Psoas muscle (tissue), 7 donors: ENCODE measurements at regions not wholly inside any gene's neighbourhood (a gene's known extent, or its start where the extent isn't known, plus 50 kb on each side); places are given as distances from the start of the nearest gene placed in this dataset.
"Not testable (repeated sequence)": the region's sequence is repeated elsewhere in the genome, so short reads cannot be mapped to it uniquely, and the experiment has no call there.

Experiments used
- ATAC-seq, 4 donors: fragments of 200-7000 bp; cut with Tn5 transposase; one replicate each; pipeline ENCODE4 v1.9.1; 2020; ENCODE audit warnings: moderate library complexity in 3 of 4, mild to moderate bottlenecking in 2 of 4
- DNase-seq, 2 donors: peaks; one replicate each; pipeline ENCODE4 v3.0.0-alpha.2; 2020
- H3K27ac ChIP-seq: fragments of 200-600 bp; one replicate; pipeline ENCODE4 v1.8.0; 2022
- H3K27me3 ChIP-seq, 3 donors: fragments of 200-600 bp in 1 of 3; one replicate each; pipeline versions ENCODE4 v1.6.1 to v1.8.0; 2013 to 2022; ENCODE audit warnings: low read length in 2 of 3, mild to moderate bottlenecking in 2 of 3, moderate library complexity in 1 of 3; ENCODE audit not compliant: insufficient read depth in 3 of 3
- H3K36me3 ChIP-seq, 2 donors: fragments of 200-600 bp in 1 of 2; one replicate each; pipeline versions ENCODE4 v1.6.1 to v1.8.0; 2013 to 2022; ENCODE audit warnings: low read depth in 1 of 2, mild to moderate bottlenecking in 1 of 2, moderate library complexity in 1 of 2; ENCODE audit not compliant: insufficient read depth in 1 of 2
- H3K4me1 ChIP-seq: fragments of 200-600 bp; one replicate; pipeline ENCODE4 v1.8.0; 2022
- H3K4me3 ChIP-seq: fragments of 200-600 bp; one replicate; pipeline ENCODE4 v1.8.0; 2022; ENCODE audit warnings: mild to moderate bottlenecking
- H3K9me3 ChIP-seq: fragments of 200-600 bp; one replicate; pipeline ENCODE4 v1.8.0; 2022
- CTCF ChIP-seq: fragments of 200-600 bp; IDR thresholded peaks from one replicate; pipeline ENCODE4 v1.8.0; 2022; ENCODE audit warnings: antibody characterized with exemption
- WGBS, 3 donors: extraction: QIAGEN DNeasy Blood & Tissue Kit; methylation state at CpG; one replicate each; pipeline versions ENCODE4 v1.1.6 to v1.1.7; 2013; 5-methylcytosine and 5-hydroxymethylcytosine counted together
- intact Hi-C, 2 donors: fragments of 100-400 bp; cut with DNase I; formaldehyde crosslinking; loops; one replicate each; pipeline versions ENCODE4 v1.11.0 to v1.14.2; 2022
- donor health status: healthy with polysubstance abuse.
- donor health status: DM: no; HTN: no; CAD: no; lungs with moderate emphysema.
- donor health status: Bipolar disorder and iron deficiency.
- donor health status: healthy.
- donor health status: DM: yes; HTN: yes; CAD: no.
- donor health status: DM: no; HTN: no; CAD: no.
- donor health status: DM: yes; HTN: yes; CAD: no.

- ATAC-seq, result peak in 2 of 4 donors; percentile 64 to 68
- H3K4me1 ChIP-seq, result peaks cover 17% of the 10 kb centered on the region
- intact Hi-C loops, result no loop called here
- no peak overlapping the region for H3K27ac ChIP-seq
- no peak for TF ChIP-seq CTCF
- DNase-seq, result no peak
- H3K36me3 ChIP-seq, result no peaks in the 10 kb centered on the region
- 24 to 40% (median 26%) methylated on average over 9 of the region's 9 CpGs for WGBS, 3 donors
- H3K4me3 ChIP-seq, result no peak overlapping the region
- H3K27me3 ChIP-seq, result no peaks in the 10 kb centered on the region
- no peaks in the 10 kb centered on the region for H3K9me3 ChIP-seq
Observed at GRCh38 chr4:81722290-81722851, 250.7 kb upstream of the RASGEF1B start.

DNA sequence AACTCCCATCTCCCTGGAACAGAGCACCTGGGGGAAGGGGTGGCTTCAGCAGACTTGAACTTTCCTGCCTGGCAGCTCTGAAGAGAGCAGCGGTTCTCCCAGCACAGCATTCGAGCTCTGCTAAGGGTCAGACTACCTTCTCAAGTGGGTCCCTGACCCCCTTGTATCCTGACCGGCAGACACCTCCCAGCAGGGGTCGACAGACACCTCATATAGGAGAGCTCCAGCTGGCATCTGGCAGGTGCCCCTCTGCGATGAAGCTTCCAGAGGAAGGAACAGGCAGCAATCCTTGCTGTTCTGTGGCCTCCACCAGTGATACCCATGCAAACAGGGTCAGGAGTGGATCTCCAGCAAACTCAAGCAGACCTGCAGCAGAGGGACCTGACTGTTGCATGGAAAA lies 244.1 kb upstream of the RASGEF1B start:
- TF ChIP-seq CTCF, result no peak
- Histone ChIP-seq H3K27me3 (no peaks in the 10 kb centered on the region), H3K4me3 (no peak overlapping the region), H3K27ac (no peak overlapping the region), H3K4me1 (no peaks in the 10 kb centered on the region), H3K9me3 (no peaks in the 10 kb centered on the region), H3K36me3 (no peaks in the 10 kb centered on the region)
- DNase-seq, result no peak
- 73 to 82% (median 75%) methylated on average over 5 of the region's 5 CpGs for WGBS, 3 donors
- no peak for ATAC-seq
- intact Hi-C loops, result no loop called here

- H3K4me1 ChIP-seq, H3K27me3 ChIP-seq, H3K36me3 ChIP-seq, ATAC-seq, H3K4me3 ChIP-seq, H3K27ac ChIP-seq, intact Hi-C loops, H3K9me3 ChIP-seq, DNase-seq: not testable (repeated sequence)
- 28 to 43% (median 32%) methylated on average over 8 of the region's 8 CpGs for WGBS, 3 donors
Observed at GRCh38 chr4:81715357-81715756, 243.7 kb upstream of the RASGEF1B start.

DNA sequence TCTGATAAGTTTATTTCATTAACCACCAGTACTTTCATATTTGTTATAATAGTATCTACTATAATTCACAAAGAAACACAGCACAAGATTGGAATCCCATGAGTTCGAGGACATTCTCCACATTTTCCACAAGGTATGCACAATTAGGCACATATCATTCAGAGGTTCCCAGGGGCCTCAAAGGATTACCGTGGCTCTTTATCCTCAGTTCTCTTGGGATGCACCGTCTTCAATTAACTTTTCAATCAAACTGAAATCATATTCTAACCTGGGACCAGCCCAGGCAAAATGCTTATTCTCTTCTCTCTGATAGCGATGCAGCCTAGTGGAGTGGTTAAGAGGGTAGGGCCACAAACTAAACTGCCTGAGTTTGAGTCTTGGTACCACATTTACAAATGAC lies 242.6 kb upstream of the RASGEF1B start:
- no peaks in the 10 kb centered on the region for H3K9me3 ChIP-seq
- H3K4me1 ChIP-seq, result no peaks in the 10 kb centered on the region
- no peak overlapping the region for H3K27ac ChIP-seq
- H3K27me3 ChIP-seq, result no peaks in the 10 kb centered on the region
- 74 to 80% (median 78%) methylated on average over 4 of the region's 4 CpGs for WGBS, 3 donors
- no peak for DNase-seq
- no peak for ATAC-seq
- TF ChIP-seq CTCF, result no peak
- H3K4me3 ChIP-seq, result no peak overlapping the region
- H3K36me3 ChIP-seq, result no peaks in the 10 kb centered on the region
- intact Hi-C loops, result no loop called here

DNA sequence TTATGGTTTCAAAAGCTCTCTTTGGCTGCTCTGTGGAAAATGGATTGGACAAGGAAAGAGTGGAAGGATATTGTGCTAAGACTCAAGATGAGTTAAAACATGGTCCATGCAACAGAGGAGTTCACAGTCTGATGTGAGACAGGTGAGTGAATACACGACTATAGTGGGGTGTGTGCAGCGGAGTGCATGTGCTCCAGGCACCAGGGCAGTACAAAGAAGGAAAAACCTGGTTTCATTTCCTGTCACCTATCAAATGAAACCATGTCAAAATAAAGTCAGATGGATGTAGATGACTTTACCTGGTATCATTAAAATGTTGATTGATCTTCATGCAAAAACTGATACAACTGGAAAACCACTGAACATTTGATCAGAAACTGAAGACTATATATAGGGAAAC lies 241.0 kb upstream of the RASGEF1B start:
- H3K4me1 ChIP-seq, result no peaks in the 10 kb centered on the region
- ATAC-seq (no peak), DNase-seq (no peak)
- no peaks in the 10 kb centered on the region for H3K27me3 ChIP-seq
- intact Hi-C loops, result no loop called here
- WGBS, 3 donors, result 77 to 80% (median 80%) methylated on average over 2 of the region's 2 CpGs
- no peak for TF ChIP-seq CTCF
- H3K36me3 ChIP-seq, result no peaks in the 10 kb centered on the region
- H3K27ac ChIP-seq, result no peak overlapping the region
- H3K4me3 ChIP-seq, result no peak overlapping the region
- H3K9me3 ChIP-seq, result no peaks in the 10 kb centered on the region
